A673 (cell line): ENCODE measurements at regions not wholly inside any gene's neighbourhood (a gene's known extent, or its start where the extent isn't known, plus 50 kb on each side); places are given as distances from the start of the nearest gene placed in this dataset.

Source experiments
- CTCF ChIP-seq: fragments of 300-800, 200-600 bp; sonication (generic); conservative IDR thresholded peaks from 2 replicates; pipeline ENCODE4 v1.5.1; 2017; ENCODE audit warnings: low read depth, mild to moderate bottlenecking, antibody characterized with exemption, low read length, moderate library complexity, mixed read lengths
- EZH2 ChIP-seq: fragments of 200-600 bp; sonication (generic); IDR thresholded peaks from 2 replicates; pipeline ENCODE4 v1.6.1; 2017; ENCODE audit warnings: borderline replicate concordance, low read depth, mild to moderate bottlenecking, mixed read lengths, antibody characterized with exemption, low read length; ENCODE audit not compliant: poor library complexity, severe bottlenecking

- no peak for TF ChIP-seq EZH2
- TF ChIP-seq CTCF, result no peak
These were observed 388.0 kb downstream of the PLPP3 start for GRCh38 chr1:56191369-56191768.
